A549 (cell line): ENCODE measurements at regions not wholly inside any gene's neighbourhood (a gene's known extent, or its start where the extent isn't known, plus 50 kb on each side); places are given as distances from the start of the nearest gene placed in this dataset.

Experiments
- ATAC-seq, 2 experiments: fragments of 200-7000 bp in 1 of 2; fragments of >200 bp in 1 of 2; cut with Nextera tagmentation in 1 of 2; cut with Tn5 transposase in 1 of 2; 3 replicates each; pipeline versions ENCODE4 v1.8.0 to v1.9.1; 2018 to 2020; ENCODE audit warnings: mild to moderate bottlenecking in 1 of 2, moderate library complexity in 1 of 2
- CTCF ChIA-PET: fragments of 300-600 bp; sonication (Branson Sonifier 250); formaldehyde crosslinking; extraction: SDS; loops from one replicate; lab custom pipeline; 2021; ENCODE audit warnings: antibody characterized with exemption, inconsistent platforms; lab: Yijun Ruan, JAX
- POLR2A ChIA-PET: fragments of 350-600 bp; formaldehyde crosslinking; extraction: SDS; loops from one replicate; lab custom pipeline; 2021; ENCODE audit warnings: antibody characterized with exemption, inconsistent platforms; lab: Yijun Ruan, JAX
- DNase-seq, 2 experiments: peaks; one replicate each; pipeline versions ENCODE4 v3.0.0 to v3.0.0-alpha.2; 2011 to 2016; ENCODE audit warnings: low read depth in 1 of 2, low spot score in 1 of 2
- FAIRE-seq: peaks from 2 replicates; lab custom pipeline; 2011; peaks lifted over from hg19 to GRCh38; lab: Jason Lieb, UNC
- H3K27ac ChIP-seq, 2 experiments: fragments of >200 bp; sonication (Bioruptor Twin); formaldehyde crosslinking; 3 replicates each; pipeline ENCODE4 v1.5.1; 2016 to 2017
- H3K4me1 ChIP-seq: fragments of >200 bp; sonication (Bioruptor Twin); formaldehyde crosslinking; 3 replicates; pipeline ENCODE4 v1.6.1; 2016
- H3K4me2 ChIP-seq: fragments of >200 bp; sonication (Bioruptor Twin); formaldehyde crosslinking; 3 replicates; pipeline ENCODE4 v1.6.1; 2016
- H3K4me3 ChIP-seq: fragments of >200 bp; sonication (Bioruptor Twin); formaldehyde crosslinking; 3 replicates; pipeline ENCODE4 v1.5.1; 2016
- H3K9me3 ChIP-seq: fragments of >200 bp; sonication (Bioruptor Twin); formaldehyde crosslinking; 3 replicates; pipeline ENCODE4 v1.6.1; 2016
- BHLHE40 ChIP-seq: IDR thresholded peaks from 2 replicates; pipeline ENCODE4 v1.6.1; 2012; ENCODE audit warnings: low read depth, low read length, inconsistent platforms
- CTCF ChIP-seq: fragments of >200 bp; sonication (Bioruptor Twin); formaldehyde crosslinking; IDR thresholded peaks from 3 replicates; pipeline ENCODE4 v1.5.1; 2016
- E2F6 ChIP-seq: IDR thresholded peaks from 2 replicates; pipeline ENCODE4 v1.6.1; 2012; ENCODE audit warnings: low read depth, borderline replicate concordance
- EHF ChIP-seq: fragments of 250-450 bp; sonication (Bioruptor Pico); IDR thresholded peaks from 2 replicates; pipeline ENCODE4 v1.5.0; 2020; ENCODE audit warnings: mild to moderate bottlenecking
- EP300 ChIP-seq, 2 experiments: fragments of >200 bp; sonication (Bioruptor Twin); formaldehyde crosslinking; IDR thresholded peaks; 2 replicates in 1 of 2; 3 replicates in 1 of 2; pipeline ENCODE4 v1.6.1; 2016 to 2017
- FOSL2 ChIP-seq, 2 experiments: fragments of 450-650 bp in 1 of 2; fragments of >200 bp in 1 of 2; sonication (Bioruptor Twin) in 1 of 2; formaldehyde crosslinking; IDR thresholded peaks; 2 replicates each; pipeline versions ENCODE4 v1.5.0 to v1.6.1; 2016 to 2020; ENCODE audit warnings: mild to moderate bottlenecking in 1 of 2, moderate library complexity in 1 of 2
- FOXS1 ChIP-seq: fragments of 250-450 bp; sonication (Bioruptor Pico); IDR thresholded peaks from 2 replicates; pipeline ENCODE4 v1.5.0; 2020; ENCODE audit warnings: mild to moderate bottlenecking, moderate library complexity
- HEYL ChIP-seq: fragments of 250-450 bp; sonication (Bioruptor Pico); IDR thresholded peaks from 2 replicates; pipeline ENCODE4 v1.8.0; 2021; ENCODE audit warnings: mild to moderate bottlenecking, moderate library complexity
- HOXB5 ChIP-seq: fragments of 250-450 bp; sonication (Bioruptor Pico); IDR thresholded peaks from 2 replicates; pipeline ENCODE4 v1.5.0; 2020; ENCODE audit warnings: mild to moderate bottlenecking, moderate library complexity
- NPAS2 ChIP-seq: fragments of 250-450 bp; sonication (Bioruptor Pico); IDR thresholded peaks from 2 replicates; pipeline ENCODE4 v1.8.0; 2022; ENCODE audit warnings: mild to moderate bottlenecking, moderate library complexity, borderline replicate concordance
- POLR2A ChIP-seq: IDR thresholded peaks from 2 replicates; pipeline ENCODE4 v1.6.1; 2012; ENCODE audit warnings: mild to moderate bottlenecking, low read length
- RARB ChIP-seq: fragments of 250-450 bp; sonication (Bioruptor Pico); IDR thresholded peaks from 2 replicates; pipeline ENCODE4 v1.8.0; 2021; ENCODE audit warnings: mild to moderate bottlenecking, moderate library complexity
- REST ChIP-seq: fragments of 200-600 bp; sonication (generic); IDR thresholded peaks from 2 replicates; pipeline ENCODE4 v1.6.1; 2016; ENCODE audit warnings: antibody characterized with exemption, mild to moderate bottlenecking, moderate library complexity
- RFX5 ChIP-seq: fragments of 450-650 bp; IDR thresholded peaks from 2 replicates; pipeline ENCODE4 v1.7.1; 2014; ENCODE audit warnings: antibody characterized with exemption, mild to moderate bottlenecking, moderate library complexity
- RNF2 ChIP-seq: fragments of 200-600 bp; sonication (generic); IDR thresholded peaks from 2 replicates; pipeline ENCODE4 v1.6.1; 2016; ENCODE audit warnings: low read depth, mild to moderate bottlenecking, antibody characterized with exemption, moderate library complexity, borderline replicate concordance
- TFCP2L1 ChIP-seq: fragments of 250-450 bp; sonication (Bioruptor Pico); IDR thresholded peaks from 2 replicates; pipeline ENCODE4 v1.5.0; 2021; ENCODE audit warnings: mild to moderate bottlenecking
- ZFP36 ChIP-seq: fragments of 450-650 bp; IDR thresholded peaks from 2 replicates; pipeline ENCODE4 v1.6.1; 2014; ENCODE audit warnings: borderline replicate concordance; ENCODE audit not compliant: partially characterized antibody
- ZSCAN20 ChIP-seq: fragments of 250-450 bp; sonication (Bioruptor Pico); IDR thresholded peaks from 2 replicates; pipeline ENCODE4 v1.8.0; 2022; ENCODE audit warnings: mild to moderate bottlenecking, moderate library complexity
- WGBS: methylation state at CpG from one replicate; pipeline ENCODE4 v1.1.6; 2017; ENCODE audit errors: missing lambda C conversion rate; 5-methylcytosine and 5-hydroxymethylcytosine counted together
- TF ChIP-seq, protein P1 (sequence below): IDR thresholded peaks from 2 replicates; pipeline ENCODE4 v1.6.1; 2012
- TF ChIP-seq, protein P2 (sequence below): fragments of 250-450 bp; sonication (Bioruptor Pico); IDR thresholded peaks from 2 replicates; pipeline ENCODE4 v1.5.0; 2020; ENCODE audit warnings: low read depth, mild to moderate bottlenecking, moderate library complexity

DNA sequence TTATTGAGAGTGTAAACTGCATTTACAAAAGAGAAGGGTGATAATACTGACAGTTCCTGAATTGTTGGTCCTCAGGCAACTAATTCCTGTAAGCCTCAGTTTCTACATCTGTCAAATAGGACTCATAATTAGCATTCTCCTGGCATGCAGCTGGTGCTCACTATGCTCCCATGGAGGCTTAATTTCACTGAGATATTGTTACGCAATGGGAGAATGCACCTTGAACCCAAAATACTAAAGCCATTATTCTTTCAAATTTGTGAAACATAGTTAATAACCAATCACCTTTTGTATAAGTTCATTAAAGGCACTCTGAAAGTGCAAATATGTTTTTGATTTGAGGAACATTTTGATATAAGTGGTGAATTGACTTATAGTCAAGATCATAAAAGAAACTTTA is 985.5 kb downstream of the CDH11 start (continued):
- no peak for TF ChIP-seq E2F6

GRCh38 chr16:64133366-64133765 is 988.5 kb downstream of the CDH11 start:
- DNase-seq (no peak), FAIRE-seq (no peak), ATAC-seq (no peak)
- Histone ChIP-seq H3K9me3 (no peaks in the 10 kb centered on the region), H3K4me3 (no peak overlapping the region), H3K4me1 (no peaks in the 10 kb centered on the region), H3K27ac (no peak overlapping the region), H3K4me2 (no peak overlapping the region)
- CTCF ChIA-PET, result no interaction called here
- no peak for TF ChIP-seq HOXB5 (CRISPR knock-in tag)
- TF ChIP-seq RFX5, result no peak
- no peak for TF ChIP-seq ZFP36
- TF ChIP-seq HEYL (CRISPR knock-in tag), result no peak
- TF ChIP-seq FOXS1 (CRISPR knock-in tag), result no peak
- TF ChIP-seq RNF2, result no peak
- TF ChIP-seq NPAS2 (CRISPR knock-in tag), result no peak
- TF ChIP-seq, protein P1, sequence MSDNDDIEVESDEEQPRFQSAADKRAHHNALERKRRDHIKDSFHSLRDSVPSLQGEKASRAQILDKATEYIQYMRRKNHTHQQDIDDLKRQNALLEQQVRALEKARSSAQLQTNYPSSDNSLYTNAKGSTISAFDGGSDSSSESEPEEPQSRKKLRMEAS, result no peak
- TF ChIP-seq CTCF, result no peak
- TF ChIP-seq BHLHE40, result no peak
- TF ChIP-seq TFCP2L1 (CRISPR knock-in tag), result no peak
- TF ChIP-seq EHF (CRISPR knock-in tag), result no peak
- TF ChIP-seq REST, result no peak
- no peak for TF ChIP-seq EP300 (IDR thresholded peaks at IDR 0.05)
- no peak for TF ChIP-seq ZSCAN20 (CRISPR knock-in tag)
- TF ChIP-seq POLR2A, result no peak
- TF ChIP-seq FOSL2 (IDR thresholded peaks at IDR 0.05), result no peak
- TF ChIP-seq FOSL2 (CRISPR knock-in tag; IDR thresholded peaks at IDR 0.05), result no peak
- no peak for TF ChIP-seq RARB
- TF ChIP-seq, protein P2, sequence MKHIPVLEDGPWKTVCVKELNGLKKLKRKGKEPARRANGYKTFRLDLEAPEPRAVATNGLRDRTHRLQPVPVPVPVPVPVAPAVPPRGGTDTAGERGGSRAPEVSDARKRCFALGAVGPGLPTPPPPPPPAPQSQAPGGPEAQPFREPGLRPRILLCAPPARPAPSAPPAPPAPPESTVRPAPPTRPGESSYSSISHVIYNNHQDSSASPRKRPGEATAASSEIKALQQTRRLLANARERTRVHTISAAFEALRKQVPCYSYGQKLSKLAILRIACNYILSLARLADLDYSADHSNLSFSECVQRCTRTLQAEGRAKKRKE (CRISPR knock-in tag), result no peak
- POLR2A ChIA-PET, result no interaction called here
- 13% methylated on average over 2 of the region's 2 CpGs for WGBS
